IMR-90 (cell line): ENCODE measurements at regions not wholly inside any gene's neighbourhood (a gene's known extent, or its start where the extent isn't known, plus 50 kb on each side); places are given as distances from the start of the nearest gene placed in this dataset.

Source experiments
- ATAC-seq: fragments of 200-7000 bp; cut with Tn5 transposase; 2 replicates; pipeline ENCODE4 v1.9.1; 2020; ENCODE audit warnings: low read depth, mild to moderate bottlenecking, moderate library complexity
- BruUV-seq: library from RNA; stranded (reverse); fragments of 400-500 nt; replicated peaks from 2 replicates; lab custom pipeline; 2021; lab: Mats Ljungman, UMichigan
- CTCF ChIA-PET: fragments of 300-600 bp; formaldehyde crosslinking; extraction: SDS; loops from one replicate; lab custom pipeline; 2021; ENCODE audit warnings: antibody characterized with exemption; lab: Yijun Ruan, JAX
- POLR2A ChIA-PET: fragments of 300-600 bp; sonication (Branson Sonifier 250); formaldehyde crosslinking; loops from one replicate; lab custom pipeline; 2022; ENCODE audit warnings: antibody characterized with exemption; ENCODE audit not compliant: unreplicated experiment; lab: Charles Lee
- DNase-seq: peaks from one replicate; pipeline ENCODE4 v3.0.0; 2013
- H2AFZ ChIP-seq: replicated peaks from 2 replicates; pipeline ENCODE3; 2013; ENCODE audit warnings: low read length, mild to moderate bottlenecking; ENCODE audit not compliant: poor library complexity
- H2AK5ac ChIP-seq: 2 replicates; pipeline ENCODE4 v1.6.1; 2013; ENCODE audit warnings: low read depth, low read length, inconsistent platforms
- H2AK9ac ChIP-seq: replicated peaks from 2 replicates; pipeline ENCODE3; 2013; ENCODE audit warnings: mild to moderate bottlenecking, low read depth, low read length, moderate library complexity; ENCODE audit not compliant: poor library complexity
- H2BK120ac ChIP-seq: 2 replicates; pipeline ENCODE4 v1.6.1; 2013; ENCODE audit warnings: low read depth, low read length, inconsistent platforms
- H2BK15ac ChIP-seq: 3 replicates; pipeline ENCODE4 v1.6.1; 2013; ENCODE audit warnings: low read depth, low read length, inconsistent platforms
- H2BK20ac ChIP-seq: 2 replicates; pipeline ENCODE4 v1.6.1; 2013; ENCODE audit warnings: low read depth, mild to moderate bottlenecking, inconsistent platforms, low read length, moderate library complexity
- H2BK5ac ChIP-seq: 2 replicates; pipeline ENCODE4 v1.6.1; 2013; ENCODE audit warnings: mild to moderate bottlenecking, low read depth, low read length, inconsistent platforms; ENCODE audit not compliant: poor library complexity, severe bottlenecking
- H3K14ac ChIP-seq: replicated peaks from 2 replicates; pipeline ENCODE4 v1.6.1; 2013; ENCODE audit warnings: low read depth, low read length, inconsistent platforms
- H3K18ac ChIP-seq: 2 replicates; pipeline ENCODE4 v1.6.1; 2013; ENCODE audit warnings: low read depth, low read length, control low read depth
- H3K23ac ChIP-seq: 2 replicates; pipeline ENCODE4 v1.6.1; 2013; ENCODE audit warnings: low read depth, low read length, inconsistent platforms
- H3K27ac ChIP-seq: 2 replicates; pipeline ENCODE4 v1.5.1; 2013; ENCODE audit warnings: mild to moderate bottlenecking, control low read depth, low read length; ENCODE audit not compliant: insufficient read depth
- H3K27me3 ChIP-seq: 2 replicates; pipeline ENCODE4 v1.6.1; 2013; ENCODE audit warnings: low read length; ENCODE audit not compliant: control insufficient read depth, insufficient read depth
- H3K36me3 ChIP-seq: 2 replicates; pipeline ENCODE4 v1.6.1; 2013; ENCODE audit warnings: low read length, mixed read lengths; ENCODE audit not compliant: control insufficient read depth, insufficient read depth
- H3K4ac ChIP-seq: 2 replicates; pipeline ENCODE4 v1.6.1; 2013; ENCODE audit warnings: low read depth, low read length, inconsistent platforms
- H3K4me1 ChIP-seq: 2 replicates; pipeline ENCODE4 v1.6.1; 2013; ENCODE audit warnings: low read length, mixed read lengths; ENCODE audit not compliant: control insufficient read depth, insufficient read depth
- H3K4me2 ChIP-seq: 2 replicates; pipeline ENCODE4 v1.6.1; 2013; ENCODE audit warnings: low read depth, mild to moderate bottlenecking, control low read depth, low read length, moderate library complexity
- H3K4me3 ChIP-seq: 2 replicates; pipeline ENCODE4 v1.5.1; 2013; ENCODE audit warnings: low read depth, mild to moderate bottlenecking, control low read depth, low read length, moderate library complexity; ENCODE audit not compliant: insufficient read depth
- H3K56ac ChIP-seq: 2 replicates; pipeline ENCODE4 v1.6.1; 2013; ENCODE audit warnings: low read length, inconsistent platforms; ENCODE audit not compliant: insufficient read depth; ENCODE audit errors: extremely low read depth
- H3K79me1 ChIP-seq, 2 experiments: 2 replicates each; pipeline ENCODE4 v1.6.1; 2013; ENCODE audit warnings: low read length in 2 of 2, inconsistent platforms in 1 of 2, low read depth in 1 of 2
- H3K9ac ChIP-seq: 2 replicates; pipeline ENCODE4 v1.6.1; 2013; ENCODE audit warnings: low read depth, low read length, control low read depth
- H3K9me1 ChIP-seq: 2 replicates; pipeline ENCODE4 v1.6.1; 2013; ENCODE audit warnings: low read length, inconsistent platforms; ENCODE audit not compliant: insufficient read depth
- H3K9me3 ChIP-seq: 2 replicates; pipeline ENCODE4 v1.6.1; 2013; ENCODE audit warnings: low read length; ENCODE audit not compliant: control insufficient read depth, insufficient read depth
- H4K20me1 ChIP-seq: 2 replicates; pipeline ENCODE4 v1.6.1; 2013; ENCODE audit warnings: low read length, inconsistent platforms; ENCODE audit not compliant: insufficient read depth
- H4K5ac ChIP-seq: 2 replicates; pipeline ENCODE4 v1.6.1; 2013; ENCODE audit warnings: mild to moderate bottlenecking, low read depth, low read length, control low read depth
- H4K8ac ChIP-seq, 2 experiments: 2 replicates each; pipeline ENCODE4 v1.6.1; 2013; ENCODE audit warnings: low read depth in 2 of 2, low read length in 2 of 2, control low read depth in 1 of 2, inconsistent platforms in 1 of 2
- H4K91ac ChIP-seq: 2 replicates; pipeline ENCODE4 v1.6.1; 2013; ENCODE audit warnings: low read depth, low read length, inconsistent platforms; ENCODE audit not compliant: insufficient read depth
- CEBPB ChIP-seq: IDR thresholded peaks from 2 replicates; pipeline ENCODE4 v1.6.1; 2012; ENCODE audit warnings: low read depth, low read length, improper control_type of control experiment
- ELK1 ChIP-seq: fragments of 150-350 bp; IDR thresholded peaks from 2 replicates; pipeline ENCODE4 v1.6.1; 2016; ENCODE audit warnings: low read depth, mild to moderate bottlenecking, low read length, moderate library complexity, borderline replicate concordance
- FOS ChIP-seq: fragments of 150-350 bp; IDR thresholded peaks from 2 replicates; pipeline ENCODE4 v1.6.1; 2016; ENCODE audit warnings: low read depth, low read length
- MAZ ChIP-seq: IDR thresholded peaks from 2 replicates; pipeline ENCODE4 v1.6.1; 2012; ENCODE audit warnings: low read depth, mild to moderate bottlenecking, low read length, improper control_type of control experiment, moderate library complexity, borderline replicate concordance
- RAD21 ChIP-seq: IDR thresholded peaks from 2 replicates; pipeline ENCODE4 v1.6.1; 2012; ENCODE audit warnings: low read length, improper control_type of control experiment
- RCOR1 ChIP-seq: IDR thresholded peaks from 2 replicates; pipeline ENCODE4 v1.6.1; 2012; ENCODE audit warnings: mild to moderate bottlenecking, low read length, improper control_type of control experiment; ENCODE audit not compliant: insufficient replicate concordance
- RFX5 ChIP-seq: IDR thresholded peaks from 2 replicates; pipeline ENCODE4 v1.8.0; 2012; ENCODE audit warnings: low read depth, mild to moderate bottlenecking, low read length, moderate library complexity
- USF2 ChIP-seq: fragments of 150-350 bp; IDR thresholded peaks from 2 replicates; pipeline ENCODE4 v1.6.1; 2017; ENCODE audit warnings: mild to moderate bottlenecking, antibody characterized with exemption, low read length, low read depth
- WGBS, 2 experiments: methylation state at CpG; one replicate each; pipeline versions ENCODE4 v1.1.5 to v1.1.7; 2013; ENCODE audit warnings: missing lambda C conversion rate in 2 of 2; ENCODE audit not compliant: insufficient read length in 1 of 2; ENCODE audit errors: extremely low coverage in 2 of 2; 5-methylcytosine and 5-hydroxymethylcytosine counted together
- dilution Hi-C: fragments of 300-500 bp; cut with HindIII; formaldehyde crosslinking; loops from one replicate; pipeline ENCODE4 v1.14.3; 2018; ENCODE audit warnings: low sequenced_read_pairs; ENCODE audit not compliant: unreplicated experiment
- in situ Hi-C: fragments of 300-500 bp; cut with MboI; formaldehyde crosslinking; loops from 3 replicates; pipeline ENCODE4 v1.14.3; 2019; ENCODE audit warnings: low sequenced_read_pairs, inconsistent platforms, mixed read lengths
- intact Hi-C: fragments of 100-400 bp; cut with micrococcal nuclease; formaldehyde crosslinking; loops from 2 replicates; pipeline ENCODE4 v1.10.0; 2022

- dilution Hi-C loops = no loop called here
- Histone ChIP-seq H3K36me3 (no peaks in the 10 kb centered on the region), H3K4ac (no peak overlapping the region), H3K9ac (no peak overlapping the region), H4K5ac (no peak overlapping the region), H4K8ac (no peak overlapping the region), H3K79me1 (no peaks in the 10 kb centered on the region), H3K56ac (no peak overlapping the region), H2AK5ac (no peak overlapping the region), H3K18ac (no peak overlapping the region), H3K9me3 (no peaks in the 10 kb centered on the region), H2BK5ac (no peak overlapping the region), H3K4me1 (no peaks in the 10 kb centered on the region), H2AK9ac (no peak overlapping the region), H2BK20ac (no peak overlapping the region), H2BK15ac (no peak overlapping the region), H3K4me3 (no peak overlapping the region), H3K23ac (no peak overlapping the region), H4K20me1 (no peaks in the 10 kb centered on the region), H2AFZ (no peak overlapping the region), H4K91ac (no peak overlapping the region), H3K4me2 (no peak overlapping the region), H3K27ac (no peak overlapping the region), H3K9me1 (no peaks in the 10 kb centered on the region), H3K27me3 (no peaks in the 10 kb centered on the region), H3K14ac (no peak overlapping the region), H2BK120ac (no peak overlapping the region)
- intact Hi-C loops = no loop called here
- ATAC-seq (no peak), DNase-seq (no peak)
- BruUV-seq = no TSS peak
- TF ChIP-seq RAD21 (no peak), USF2 (no peak), RFX5 (no peak), RCOR1 (no peak), ELK1 (no peak), CEBPB (no peak), MAZ (no peak), FOS (no peak)
- 38% methylated on average over 2 of the region's 3 CpGs; no CpG with 5 or more reads in 1 of the 2 experiments for WGBS, 2 experiments
- CTCF ChIA-PET = no interaction called here
- in situ Hi-C loops = no loop called here
- POLR2A ChIA-PET = no interaction called here
These were observed 165.8 kb downstream of the VSIG4 start for GRCh38 chrX:65874110-65874509.
